Ovary (tissue), 3 donors: ENCODE measurements at regions not wholly inside any gene's neighbourhood (a gene's known extent, or its start where the extent isn't known, plus 50 kb on each side); places are given as distances from the start of the nearest gene placed in this dataset.

Experiments
- CTCF ChIP-seq, 3 donors: fragments of 450-650 bp in 2 of 3; fragments of 200-600 bp in 1 of 3; IDR thresholded peaks; one replicate each; pipeline versions ENCODE4 v1.5.1 to v1.8.0; 2016 to 2022; ENCODE audit warnings: antibody characterized with exemption in 3 of 3, mild to moderate bottlenecking in 1 of 3
- EP300 ChIP-seq: sonication (generic); formaldehyde crosslinking; IDR thresholded peaks from one replicate; pipeline ENCODE4 v1.6.1; 2017; ENCODE audit warnings: antibody characterized with exemption
- POLR2A ChIP-seq: fragments of 450-650 bp; IDR thresholded peaks from one replicate; pipeline ENCODE4 v1.6.1; 2017; ENCODE audit warnings: antibody characterized with exemption, mild to moderate bottlenecking, moderate library complexity
- donor health status: DM: no; HTN: no; CAD: no.

GRCh38 chrX:16028576-16028975 is 94.8 kb upstream of the GRPR start:
- TF ChIP-seq CTCF (IDR thresholded peaks at IDR 0.05) (no peak), EP300 (no peak), POLR2A (no peak)
